NT2/D1 (cell line): ENCODE measurements at regions not wholly inside any gene's neighbourhood (a gene's known extent, or its start where the extent isn't known, plus 50 kb on each side); places are given as distances from the start of the nearest gene placed in this dataset.

Source experiments
- DNase-seq: peaks from one replicate; pipeline ENCODE4 v3.0.0-alpha.2; 2011; ENCODE audit warnings: low read depth, low spot score
- H3K27me3 ChIP-seq: 2 replicates; pipeline ENCODE4 v1.6.0; 2011; ENCODE audit warnings: mild to moderate bottlenecking; ENCODE audit not compliant: insufficient read length, insufficient read depth
- H3K36me3 ChIP-seq: 2 replicates; pipeline ENCODE4 v1.6.1; 2011; ENCODE audit warnings: mild to moderate bottlenecking, low read length, mixed read lengths; ENCODE audit not compliant: insufficient read depth, insufficient read length
- H3K4me1 ChIP-seq: 2 replicates; pipeline ENCODE4 v1.5.1; 2011; ENCODE audit not compliant: insufficient read depth, insufficient read length
- H3K4me3 ChIP-seq: 2 replicates; pipeline ENCODE4 v1.5.1; 2011; ENCODE audit warnings: low read depth; ENCODE audit not compliant: insufficient read length
- H3K9ac ChIP-seq: 2 replicates; pipeline ENCODE4 v1.6.0; 2011; ENCODE audit warnings: low read depth; ENCODE audit not compliant: insufficient read length
- H3K9me3 ChIP-seq: 2 replicates; pipeline ENCODE4 v1.5.1; 2011; ENCODE audit warnings: mild to moderate bottlenecking, low read length; ENCODE audit not compliant: insufficient read depth
- SUZ12 ChIP-seq: IDR thresholded peaks from 2 replicates; pipeline ENCODE4 v1.6.1; 2011; ENCODE audit not compliant: insufficient read length, insufficient read depth; ENCODE audit errors: extremely low read depth
- YY1 ChIP-seq: IDR thresholded peaks from 2 replicates; pipeline ENCODE4 v1.6.1; 2011; ENCODE audit not compliant: insufficient read length, insufficient read depth
- ZNF274 ChIP-seq: IDR thresholded peaks from 2 replicates; pipeline ENCODE4 v1.6.1; 2011; ENCODE audit warnings: mild to moderate bottlenecking, low read depth, low read length

DNA sequence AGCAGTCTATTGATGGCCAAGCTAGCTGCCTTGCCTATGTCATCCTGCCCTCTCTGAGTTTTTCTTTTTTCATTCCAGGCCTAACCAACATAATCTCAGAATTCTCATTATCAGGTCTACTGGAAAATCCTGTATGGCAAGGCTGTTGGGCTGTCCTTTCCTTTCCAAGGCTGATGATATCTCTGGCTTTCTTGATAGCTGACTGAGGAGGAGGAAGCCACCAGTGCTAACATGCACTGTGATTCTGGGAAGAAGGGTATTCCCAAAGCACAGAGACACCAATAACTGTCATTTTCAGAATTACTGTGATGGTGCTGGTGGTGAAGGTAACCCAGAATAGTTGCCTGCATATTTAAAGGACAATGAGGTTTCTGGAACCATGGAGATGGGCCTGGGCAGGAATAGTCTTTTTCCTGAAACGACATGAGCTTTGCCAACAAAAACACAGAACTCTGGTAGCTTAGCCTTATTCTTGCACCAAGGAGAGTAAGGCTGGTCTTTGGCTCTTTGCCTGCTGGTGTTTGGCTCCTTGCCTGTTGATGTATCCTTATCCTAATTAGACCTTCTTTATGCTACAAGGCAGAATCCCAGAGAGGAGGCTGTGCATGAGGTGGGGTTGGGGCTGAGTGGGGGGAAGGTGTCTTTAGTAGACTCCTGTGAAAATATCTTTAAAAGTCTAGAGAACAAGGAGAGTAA lies 157.4 kb downstream of the TNFSF18 start:
- Histone ChIP-seq H3K4me3 (no peak overlapping the region), H3K9ac (no peak overlapping the region), H3K27me3 (no peaks in the 10 kb centered on the region), H3K4me1 (no peaks in the 10 kb centered on the region), H3K9me3 (no peaks in the 10 kb centered on the region), H3K36me3 (no peaks in the 10 kb centered on the region)
- no peak for DNase-seq
- no peak for TF ChIP-seq ZNF274
- no peak for TF ChIP-seq YY1
- TF ChIP-seq SUZ12 = no peak

DNA sequence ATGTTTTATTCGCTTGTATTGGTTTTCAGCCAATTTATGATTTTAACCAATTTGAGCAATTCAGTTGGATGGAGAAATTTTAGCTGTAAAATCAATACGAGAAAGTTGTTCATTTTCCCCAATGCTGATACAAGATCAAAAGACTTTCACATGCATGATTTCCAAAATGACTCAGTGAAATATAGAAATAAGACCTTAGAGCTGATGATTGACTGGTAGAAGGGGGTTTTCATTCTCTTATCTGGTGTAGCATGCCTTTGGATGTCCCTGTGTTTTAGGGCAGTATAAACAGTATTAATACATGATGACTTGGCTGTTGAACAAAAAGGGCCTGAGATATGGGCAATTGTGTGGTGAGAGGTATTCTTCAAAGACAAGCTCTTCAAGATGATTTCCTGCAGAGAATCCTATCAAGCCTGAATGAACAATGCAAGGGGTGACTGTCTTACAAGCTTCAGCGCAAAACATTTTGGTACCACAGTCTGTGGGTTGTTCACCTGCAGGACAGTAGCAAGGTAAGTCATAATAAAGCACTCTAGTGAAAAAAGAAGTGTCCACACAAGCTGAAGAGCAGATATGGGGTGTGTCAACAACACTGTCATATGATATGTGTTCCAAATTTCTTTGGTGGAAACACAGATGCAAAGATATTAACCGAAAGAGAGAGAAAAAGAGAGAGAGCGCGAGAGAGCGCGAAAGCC lies 156.2 kb downstream of the TNFSF18 start:
- no peak for TF ChIP-seq ZNF274
- no peak for TF ChIP-seq YY1
- TF ChIP-seq SUZ12 = no peak
- H3K9me3 ChIP-seq = no peaks in the 10 kb centered on the region
- H3K36me3 ChIP-seq = no peaks in the 10 kb centered on the region
- H3K4me3 ChIP-seq = no peak overlapping the region
- no peak overlapping the region for H3K9ac ChIP-seq
- DNase-seq = no peak
- H3K4me1 ChIP-seq = no peaks in the 10 kb centered on the region
- H3K27me3 ChIP-seq = no peaks in the 10 kb centered on the region

DNA sequence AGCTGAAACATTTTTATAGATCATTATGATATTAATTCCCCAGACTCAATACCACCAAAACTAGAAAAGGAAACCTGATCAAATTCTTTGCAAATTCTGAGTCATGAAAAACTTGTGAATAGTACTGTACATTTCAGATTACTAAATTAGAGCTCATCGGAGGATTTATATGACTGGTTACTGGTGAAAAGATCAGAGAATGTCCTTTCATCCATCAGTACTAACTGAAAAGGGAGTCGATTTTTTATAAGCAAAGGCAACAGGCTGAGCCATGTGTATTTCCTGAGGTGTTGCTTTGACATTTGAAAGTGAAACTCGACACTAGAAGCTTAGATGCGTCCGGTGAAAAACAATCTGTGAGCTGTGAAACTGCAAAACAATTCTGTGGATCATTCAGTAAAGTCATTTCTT lies 155.7 kb downstream of the TNFSF18 start:
- Histone ChIP-seq H3K9me3 (no peaks in the 10 kb centered on the region), H3K36me3 (no peaks in the 10 kb centered on the region), H3K4me3 (no peak overlapping the region), H3K4me1 (no peaks in the 10 kb centered on the region), H3K27me3 (no peaks in the 10 kb centered on the region), H3K9ac (no peak overlapping the region)
- DNase-seq = no peak
- TF ChIP-seq ZNF274 (no peak), SUZ12 (no peak), YY1 (no peak)

DNA sequence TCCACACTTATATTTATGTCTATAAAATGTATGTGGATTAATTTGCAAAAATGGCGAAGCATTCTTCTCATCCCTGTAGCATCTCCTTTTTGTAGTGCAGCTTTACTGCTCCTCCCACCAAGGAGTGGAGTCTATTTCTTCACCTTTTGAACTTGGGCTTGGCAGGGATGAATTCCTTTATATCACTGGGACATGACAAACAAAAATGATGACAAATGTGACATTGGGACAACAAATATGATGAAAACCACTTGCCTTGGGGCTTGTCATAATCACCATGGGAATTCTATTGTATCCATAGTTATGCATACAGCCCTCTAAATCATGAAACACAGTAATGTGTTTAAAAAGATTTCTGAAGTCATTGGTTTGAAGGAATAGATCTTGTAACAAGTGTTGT lies 155.0 kb downstream of the TNFSF18 start:
- Histone ChIP-seq H3K4me1 (no peaks in the 10 kb centered on the region), H3K9me3 (no peaks in the 10 kb centered on the region), H3K4me3 (no peak overlapping the region), H3K9ac (no peak overlapping the region), H3K36me3 (no peaks in the 10 kb centered on the region), H3K27me3 (no peaks in the 10 kb centered on the region)
- TF ChIP-seq YY1 (no peak), ZNF274 (no peak), SUZ12 (no peak)
- no peak for DNase-seq

DNA sequence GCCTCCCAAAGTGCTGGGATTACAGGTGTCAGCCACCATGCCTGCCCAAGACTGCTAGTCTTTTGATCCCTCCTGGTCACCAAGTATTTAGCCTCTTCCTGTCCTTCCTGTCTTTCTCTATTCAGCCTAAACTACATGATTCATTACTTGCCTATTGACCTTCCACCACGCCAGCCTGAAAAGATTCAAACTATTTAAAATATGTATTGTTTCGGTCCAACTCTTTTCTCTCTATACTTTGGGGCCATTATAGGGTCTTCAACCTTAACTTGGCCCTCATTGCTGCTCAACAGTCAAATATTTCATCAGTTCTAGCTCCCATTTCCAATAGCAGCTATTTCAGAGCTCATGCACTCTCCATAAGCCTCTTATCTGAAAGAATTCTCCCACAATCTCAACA lies 153.0 kb downstream of the TNFSF18 start:
- Histone ChIP-seq H3K4me1 (no peaks in the 10 kb centered on the region), H3K9ac (no peak overlapping the region), H3K27me3 (no peaks in the 10 kb centered on the region), H3K36me3 (no peaks in the 10 kb centered on the region), H3K9me3 (no peaks in the 10 kb centered on the region), H3K4me3 (no peak overlapping the region)
- no peak for TF ChIP-seq YY1
- TF ChIP-seq SUZ12 = no peak
- no peak for TF ChIP-seq ZNF274
- DNase-seq = no peak

DNA sequence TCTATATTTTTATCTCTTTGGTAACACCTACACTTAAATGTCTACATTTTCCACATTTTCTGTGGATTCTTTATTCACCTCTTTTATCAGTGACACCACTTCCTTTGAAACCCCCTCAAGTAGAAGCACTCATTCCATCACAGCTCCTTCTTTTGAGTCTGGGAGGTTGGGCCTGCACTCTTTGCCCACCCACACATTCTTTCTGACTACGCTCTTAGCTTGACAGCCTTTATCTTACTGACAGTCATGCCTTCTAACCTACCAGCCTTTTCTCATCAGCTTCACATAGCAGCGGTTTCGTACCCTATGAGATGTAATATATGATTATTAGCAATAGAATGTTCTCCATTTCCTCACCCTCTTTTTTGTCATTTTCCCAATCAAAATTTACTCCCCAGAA lies 151.9 kb downstream of the TNFSF18 start:
- no peaks in the 10 kb centered on the region for H3K27me3 ChIP-seq
- no peaks in the 10 kb centered on the region for H3K36me3 ChIP-seq
- TF ChIP-seq SUZ12 (no peak), YY1 (no peak), ZNF274 (no peak)
- no peak overlapping the region for H3K4me3 ChIP-seq
- DNase-seq = no peak
- no peaks in the 10 kb centered on the region for H3K9me3 ChIP-seq
- H3K4me1 ChIP-seq = no peaks in the 10 kb centered on the region
- no peak overlapping the region for H3K9ac ChIP-seq

DNA sequence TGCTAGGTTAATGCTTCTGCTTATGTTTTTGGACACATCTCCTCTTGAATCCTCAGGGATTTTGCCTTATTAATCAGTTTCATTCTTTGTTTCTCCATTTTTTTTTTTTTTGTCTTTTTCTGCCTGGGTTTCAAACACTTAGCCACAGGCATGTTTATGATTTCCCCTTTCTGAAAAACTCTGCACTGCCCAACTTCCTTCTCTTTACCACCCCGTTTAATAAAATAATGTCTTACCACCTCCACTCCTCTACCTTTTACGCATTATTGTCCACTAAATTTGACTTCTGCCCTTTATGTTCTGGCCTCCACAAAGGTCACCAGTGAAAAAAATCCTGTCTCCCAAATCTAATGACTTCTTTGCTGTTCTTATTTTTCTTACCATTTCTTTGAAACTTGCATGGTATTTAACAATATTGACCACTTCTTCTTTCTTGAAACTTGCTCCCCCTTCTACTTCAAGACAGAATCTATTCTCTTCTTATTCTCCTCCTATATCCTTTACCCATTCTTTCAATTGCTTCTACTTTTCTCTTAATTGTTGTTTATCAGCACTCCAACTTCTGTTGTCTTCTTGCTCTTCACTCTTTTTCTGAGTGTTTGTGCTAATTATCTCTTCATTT lies 150.3 kb downstream of the TNFSF18 start:
- H3K27me3 ChIP-seq = no peaks in the 10 kb centered on the region
- TF ChIP-seq SUZ12 (no peak), ZNF274 (no peak), YY1 (no peak)
- H3K36me3 ChIP-seq = no peaks in the 10 kb centered on the region
- H3K4me3 ChIP-seq = no peak overlapping the region
- DNase-seq = no peak
- no peaks in the 10 kb centered on the region for H3K4me1 ChIP-seq
- no peaks in the 10 kb centered on the region for H3K9me3 ChIP-seq
- H3K9ac ChIP-seq = no peak overlapping the region
